Fibroblast of mammary gland (primary cell): ENCODE measurements at regions not wholly inside any gene's neighbourhood (a gene's known extent, or its start where the extent isn't known, plus 50 kb on each side); places are given as distances from the start of the nearest gene placed in this dataset.

Source experiments
- DNase-seq: peaks from one replicate; pipeline ENCODE4 v3.0.0-alpha.2; 2010; ENCODE audit warnings: low read depth
- H3K4me3 ChIP-seq: 2 replicates; pipeline ENCODE4 v1.5.1; 2011; ENCODE audit warnings: low read depth, mild to moderate bottlenecking, low read length, moderate library complexity; ENCODE audit not compliant: control insufficient read depth
- TF ChIP-seq, protein P1 (sequence below): conservative IDR thresholded peaks from 2 replicates; pipeline ENCODE4 v1.5.1; 2011; ENCODE audit warnings: low read depth, low read length, inconsistent platforms; ENCODE audit not compliant: control insufficient read depth, insufficient read depth

DNA sequence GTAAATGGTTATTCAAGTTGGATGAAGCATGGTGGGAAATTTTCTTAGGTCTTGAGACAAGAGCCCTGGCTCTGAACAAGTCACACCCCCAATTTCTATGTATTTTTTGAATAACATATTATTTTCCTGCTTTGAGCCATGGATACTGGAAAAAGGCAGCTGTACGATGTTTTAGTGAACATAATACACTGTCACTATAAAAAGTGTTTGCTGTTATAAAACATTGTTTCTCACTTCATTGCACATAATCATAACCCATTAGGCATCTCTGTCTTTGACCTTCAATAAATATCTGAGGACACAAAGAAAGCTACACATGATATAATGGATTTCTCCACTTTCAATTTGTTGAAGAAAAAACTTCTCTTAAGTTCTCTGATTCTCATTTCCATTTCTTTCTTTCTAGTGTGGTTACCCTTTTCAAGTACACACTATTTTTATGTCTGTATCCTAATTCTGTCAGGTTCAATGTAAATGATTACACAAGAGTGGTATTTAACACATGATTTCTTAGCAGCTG is 283.9 kb upstream of the SP8 start:
- H3K4me3 ChIP-seq, result no peak overlapping the region
- no peak for DNase-seq

DNA sequence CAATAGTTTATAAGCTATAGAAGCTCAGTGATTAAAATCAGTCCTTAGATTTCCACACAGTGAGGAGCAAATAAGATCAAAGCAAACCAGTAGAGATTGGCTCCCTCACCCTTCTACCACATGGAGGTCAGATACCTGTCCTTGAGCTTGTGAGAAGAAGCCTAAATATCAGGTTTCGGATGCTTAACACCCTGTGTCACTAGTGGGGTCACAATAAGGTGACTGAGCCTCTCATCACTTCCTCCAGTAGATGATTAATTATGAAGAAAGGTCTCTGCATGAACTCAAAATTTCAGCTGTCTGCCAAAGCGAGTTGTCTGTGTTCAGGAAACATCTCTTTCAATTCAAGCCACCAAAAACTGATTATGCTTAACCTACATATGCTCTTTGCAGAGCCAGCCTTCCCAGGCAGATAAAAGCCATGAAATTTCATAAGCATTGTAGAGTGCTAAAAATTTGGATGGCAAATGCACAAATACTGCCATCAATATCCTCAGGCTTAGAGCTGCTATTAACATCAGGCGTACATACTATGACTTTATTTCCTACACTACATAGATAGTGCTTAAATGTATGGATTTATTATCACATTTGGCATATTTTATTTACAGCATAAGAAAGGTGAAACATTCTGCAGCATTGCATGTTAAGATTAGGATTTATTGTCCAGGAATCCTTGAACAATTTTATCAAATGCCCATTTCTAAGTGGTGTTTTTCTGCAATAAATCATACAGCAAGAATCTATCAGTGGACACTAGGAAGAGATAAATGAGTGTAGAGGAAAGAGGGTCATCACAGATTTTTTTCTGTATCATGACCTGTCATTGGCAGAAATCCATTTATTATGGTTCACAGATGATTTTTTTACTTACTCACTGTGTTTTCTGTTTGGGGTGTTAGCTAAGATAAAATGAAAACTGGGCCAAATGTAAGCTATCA is 285.1 kb upstream of the SP8 start:
- no peak for DNase-seq
- no peak overlapping the region for H3K4me3 ChIP-seq
- TF ChIP-seq, protein P1, sequence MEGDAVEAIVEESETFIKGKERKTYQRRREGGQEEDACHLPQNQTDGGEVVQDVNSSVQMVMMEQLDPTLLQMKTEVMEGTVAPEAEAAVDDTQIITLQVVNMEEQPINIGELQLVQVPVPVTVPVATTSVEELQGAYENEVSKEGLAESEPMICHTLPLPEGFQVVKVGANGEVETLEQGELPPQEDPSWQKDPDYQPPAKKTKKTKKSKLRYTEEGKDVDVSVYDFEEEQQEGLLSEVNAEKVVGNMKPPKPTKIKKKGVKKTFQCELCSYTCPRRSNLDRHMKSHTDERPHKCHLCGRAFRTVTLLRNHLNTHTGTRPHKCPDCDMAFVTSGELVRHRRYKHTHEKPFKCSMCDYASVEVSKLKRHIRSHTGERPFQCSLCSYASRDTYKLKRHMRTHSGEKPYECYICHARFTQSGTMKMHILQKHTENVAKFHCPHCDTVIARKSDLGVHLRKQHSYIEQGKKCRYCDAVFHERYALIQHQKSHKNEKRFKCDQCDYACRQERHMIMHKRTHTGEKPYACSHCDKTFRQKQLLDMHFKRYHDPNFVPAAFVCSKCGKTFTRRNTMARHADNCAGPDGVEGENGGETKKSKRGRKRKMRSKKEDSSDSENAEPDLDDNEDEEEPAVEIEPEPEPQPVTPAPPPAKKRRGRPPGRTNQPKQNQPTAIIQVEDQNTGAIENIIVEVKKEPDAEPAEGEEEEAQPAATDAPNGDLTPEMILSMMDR, result no peak

More for the DNA sequence above, 283.9 kb upstream of the SP8 start:
- TF ChIP-seq, protein P1, result no peak

DNA sequence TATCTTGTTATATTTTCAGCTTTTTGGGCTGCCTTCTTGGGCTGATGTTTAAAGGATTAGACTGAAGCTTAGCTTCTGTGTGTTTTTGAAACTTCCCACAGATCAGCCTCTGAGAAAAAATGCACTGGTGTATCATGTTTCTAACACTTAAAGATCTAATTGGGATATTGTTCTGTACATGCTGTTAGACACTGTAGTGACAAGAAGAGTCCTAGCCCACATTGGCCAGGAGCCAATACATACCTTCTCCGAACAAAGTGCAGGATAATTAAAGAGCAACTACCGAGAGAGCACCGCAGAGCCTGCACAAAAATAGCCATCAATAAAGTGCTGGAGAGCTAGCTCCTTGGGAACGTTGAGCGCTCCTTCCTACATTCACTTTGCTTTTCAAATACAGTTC is 289.4 kb upstream of the SP8 start:
- DNase-seq, result no peak
- no peak overlapping the region for H3K4me3 ChIP-seq
- TF ChIP-seq, protein P1, result no peak

DNA sequence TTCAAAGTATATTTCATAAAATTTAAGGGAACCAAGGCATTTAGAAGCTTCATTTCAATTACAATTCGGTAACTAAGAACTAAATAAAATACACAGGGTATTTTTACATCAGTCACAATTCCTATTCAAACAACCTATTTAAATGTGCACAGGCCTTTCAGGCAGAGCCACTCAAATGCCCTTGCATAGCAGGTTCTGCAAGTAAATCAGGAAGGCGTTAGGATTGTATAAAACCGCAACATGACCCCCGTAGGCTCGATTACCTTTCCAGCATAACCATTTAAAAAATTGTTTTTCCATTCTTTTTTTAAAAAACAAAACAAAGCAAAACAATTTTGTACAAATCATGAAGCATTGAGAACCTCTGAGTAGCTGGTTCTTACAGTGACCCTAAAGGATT is 289.9 kb upstream of the SP8 start:
- no peak for DNase-seq
- H3K4me3 ChIP-seq, result no peak overlapping the region
- TF ChIP-seq, protein P1, result no peak

DNA sequence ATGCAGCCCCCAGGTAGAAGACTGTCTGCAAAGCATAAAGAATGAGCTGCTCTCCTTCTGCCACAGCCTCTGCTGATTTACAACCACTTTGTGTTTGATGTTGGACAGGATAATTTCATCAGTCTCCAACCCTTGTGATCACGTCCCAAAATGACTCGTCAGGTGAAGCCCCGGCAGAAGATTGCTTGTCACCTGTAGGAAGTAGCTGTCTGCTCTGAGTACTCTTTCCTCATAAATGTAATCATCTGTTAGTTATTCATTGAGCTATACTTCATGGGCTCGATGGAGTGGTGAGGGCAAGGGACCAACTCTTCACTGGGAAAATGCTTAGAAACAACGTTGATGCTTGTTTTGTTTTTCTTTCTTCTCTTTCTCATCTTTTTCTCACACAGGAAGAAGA is 290.9 kb upstream of the SP8 start:
- TF ChIP-seq, protein P1, result no peak
- DNase-seq, result no peak
- H3K4me3 ChIP-seq, result no peak overlapping the region

DNA sequence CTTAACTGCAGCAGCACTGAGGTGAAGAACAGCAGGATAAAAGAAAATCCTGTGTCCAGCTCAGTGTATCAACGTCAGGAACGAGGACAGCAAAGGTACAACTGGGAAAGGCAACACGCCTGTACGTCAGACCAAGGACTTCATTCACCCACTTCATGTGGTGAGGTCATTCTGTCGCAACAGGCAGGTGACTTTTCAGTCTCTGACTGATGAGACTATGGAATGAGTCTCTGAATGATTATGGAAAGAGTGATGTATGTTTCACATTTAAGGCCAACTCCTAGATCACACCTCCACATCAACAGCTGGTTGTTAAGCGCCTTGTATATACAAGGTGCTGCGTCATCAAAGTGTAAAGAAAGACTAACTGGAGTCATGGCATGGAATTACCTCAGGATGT is 297.6 kb upstream of the SP8 start:
- DNase-seq, result no peak
- TF ChIP-seq, protein P1, result no peak
- H3K4me3 ChIP-seq, result no peak overlapping the region

DNA sequence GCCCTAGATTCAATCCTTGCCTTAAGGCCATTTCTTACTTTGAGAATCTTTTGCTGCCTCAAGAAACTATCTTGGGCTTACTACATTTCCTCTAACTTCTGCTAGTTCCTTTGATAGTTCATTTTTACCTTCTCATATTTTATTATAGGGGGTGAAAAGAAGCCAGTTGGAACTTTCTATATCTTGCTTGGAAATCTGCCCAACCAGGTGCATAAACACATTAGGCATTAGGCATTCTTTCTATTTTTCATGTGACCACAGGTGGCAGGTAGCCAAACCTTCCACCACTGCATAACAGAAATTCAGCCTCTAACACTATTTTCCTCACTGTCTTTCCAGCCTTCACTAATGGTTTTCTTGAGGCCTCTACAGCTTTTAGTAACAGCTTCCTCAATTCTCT is 300.0 kb upstream of the SP8 start:
- H3K4me3 ChIP-seq, result no peak overlapping the region
- DNase-seq, result no peak
- TF ChIP-seq, protein P1, result no peak
